Omental fat pad (tissue), 3 donors: ENCODE measurements at regions not wholly inside any gene's neighbourhood (a gene's known extent, or its start where the extent isn't known, plus 50 kb on each side); places are given as distances from the start of the nearest gene placed in this dataset.
"Not testable (repeated sequence)": the region's sequence is repeated elsewhere in the genome, so short reads cannot be mapped to it uniquely, and the experiment has no call there.

Source experiments
- ATAC-seq: fragments of 150-250 bp; one replicate; pipeline ENCODE4 v1.9.1; 2016; ENCODE audit warnings: mild to moderate bottlenecking, moderate library complexity; ENCODE audit not compliant: low FRiP score
- DNase-seq: peaks from one replicate; pipeline ENCODE4 v3.0.0-alpha.2; 2019; ENCODE audit warnings: low spot score
- TF ChIP-seq, protein P1 (sequence below), 3 donors: fragments of 450-650 bp; IDR thresholded peaks; one replicate each; pipeline ENCODE4 v1.5.1; 2016 to 2017; ENCODE audit warnings: antibody characterized with exemption in 3 of 3, mild to moderate bottlenecking in 3 of 3, moderate library complexity in 2 of 3

DNA sequence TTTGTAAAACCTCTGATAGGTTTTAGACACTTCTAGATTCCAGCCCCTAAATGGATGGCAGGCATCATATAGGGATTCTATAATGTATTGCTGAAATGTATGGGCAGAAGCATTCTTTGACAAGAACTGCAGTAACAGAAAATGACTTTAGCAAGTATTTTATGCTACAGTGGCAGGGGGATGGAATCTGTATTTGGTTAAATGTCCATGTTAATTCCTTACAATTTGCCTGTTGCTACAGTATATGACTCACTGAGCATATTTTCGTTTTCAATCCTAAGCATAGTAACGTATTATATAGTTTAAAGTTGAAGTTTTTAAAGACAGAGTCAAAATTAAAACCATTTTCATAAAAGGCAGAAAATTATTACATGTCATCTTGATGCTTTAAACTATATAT lies 150.1 kb downstream of the MEX3B start:
- TF ChIP-seq, protein P1, sequence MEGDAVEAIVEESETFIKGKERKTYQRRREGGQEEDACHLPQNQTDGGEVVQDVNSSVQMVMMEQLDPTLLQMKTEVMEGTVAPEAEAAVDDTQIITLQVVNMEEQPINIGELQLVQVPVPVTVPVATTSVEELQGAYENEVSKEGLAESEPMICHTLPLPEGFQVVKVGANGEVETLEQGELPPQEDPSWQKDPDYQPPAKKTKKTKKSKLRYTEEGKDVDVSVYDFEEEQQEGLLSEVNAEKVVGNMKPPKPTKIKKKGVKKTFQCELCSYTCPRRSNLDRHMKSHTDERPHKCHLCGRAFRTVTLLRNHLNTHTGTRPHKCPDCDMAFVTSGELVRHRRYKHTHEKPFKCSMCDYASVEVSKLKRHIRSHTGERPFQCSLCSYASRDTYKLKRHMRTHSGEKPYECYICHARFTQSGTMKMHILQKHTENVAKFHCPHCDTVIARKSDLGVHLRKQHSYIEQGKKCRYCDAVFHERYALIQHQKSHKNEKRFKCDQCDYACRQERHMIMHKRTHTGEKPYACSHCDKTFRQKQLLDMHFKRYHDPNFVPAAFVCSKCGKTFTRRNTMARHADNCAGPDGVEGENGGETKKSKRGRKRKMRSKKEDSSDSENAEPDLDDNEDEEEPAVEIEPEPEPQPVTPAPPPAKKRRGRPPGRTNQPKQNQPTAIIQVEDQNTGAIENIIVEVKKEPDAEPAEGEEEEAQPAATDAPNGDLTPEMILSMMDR (IDR thresholded peaks at IDR 0.05) = no peak
- DNase-seq (no peak), ATAC-seq (no peak)

DNA sequence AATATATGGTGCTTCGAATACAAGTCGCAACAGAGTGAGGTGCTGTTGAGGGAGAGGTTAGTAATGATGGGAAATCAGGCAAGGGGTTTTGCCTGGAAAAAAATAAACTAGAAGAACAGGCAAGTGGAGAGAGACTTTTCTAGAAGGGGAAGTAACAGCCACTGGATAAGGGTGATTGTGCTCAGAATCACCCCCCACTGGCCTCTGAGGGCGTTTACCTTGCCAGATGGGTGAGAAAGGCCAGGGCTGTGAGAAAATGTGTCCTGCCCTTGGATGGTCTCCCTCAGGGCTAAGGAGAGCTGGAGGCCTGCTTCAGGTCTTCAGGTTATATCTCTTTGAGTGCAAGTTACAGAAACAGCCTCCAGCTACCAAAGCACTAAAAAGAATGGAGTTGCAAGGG lies 151.8 kb downstream of the MEX3B start:
- TF ChIP-seq, protein P1 (IDR thresholded peaks at IDR 0.05) = no peak
- no peak for ATAC-seq
- DNase-seq = no peak

DNA sequence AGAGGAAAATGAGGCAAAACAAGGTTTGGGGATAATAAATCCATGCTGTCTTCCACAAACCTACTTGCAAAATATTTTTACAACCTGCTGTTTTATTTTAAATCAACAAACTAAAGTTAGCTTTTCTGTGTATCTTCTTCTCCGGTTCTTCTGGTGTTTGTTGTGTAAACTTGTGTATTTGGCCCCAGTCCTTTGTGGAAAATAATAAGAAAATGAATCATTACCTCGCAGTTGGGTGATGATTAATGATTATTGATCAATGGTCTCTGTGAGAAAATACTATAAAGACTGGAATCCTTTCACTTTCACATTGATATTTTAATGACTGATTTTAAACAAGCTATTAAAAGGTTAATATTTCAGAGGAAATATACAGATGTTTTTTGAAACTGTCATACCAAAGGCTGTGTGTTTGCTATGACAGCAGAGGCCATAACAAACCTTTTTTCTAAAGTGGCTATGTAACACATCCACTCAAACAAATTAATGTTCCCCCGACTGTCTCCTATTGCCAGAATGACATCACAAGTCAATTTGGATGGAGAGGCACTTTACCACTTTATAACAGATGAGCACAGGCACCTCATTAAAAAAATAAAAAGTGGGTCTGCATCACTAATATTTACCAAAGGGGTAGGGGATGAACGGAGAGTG lies 152.5 kb downstream of the MEX3B start:
- ATAC-seq = no peak
- TF ChIP-seq, protein P1 (IDR thresholded peaks at IDR 0.05) = no peak
- no peak for DNase-seq

DNA sequence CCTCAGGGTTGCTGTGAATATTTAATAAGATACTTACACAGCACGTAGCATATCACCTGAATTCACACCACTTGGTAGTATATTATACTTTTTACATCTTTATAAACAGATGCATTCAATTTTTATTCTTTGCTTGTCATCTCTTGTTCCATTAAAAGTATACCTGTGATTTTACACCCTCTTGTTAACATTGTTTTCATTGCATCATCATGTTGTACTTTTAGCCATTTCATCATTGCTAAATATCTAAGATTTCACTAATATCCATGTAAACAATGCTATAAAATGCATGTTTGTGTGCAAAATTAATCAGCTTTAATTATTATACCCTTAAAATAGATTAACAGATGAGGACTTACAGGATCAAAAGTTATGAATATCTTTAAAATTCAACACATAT lies 155.3 kb downstream of the MEX3B start:
- DNase-seq (no peak), ATAC-seq (no peak)
- TF ChIP-seq, protein P1 (IDR thresholded peaks at IDR 0.05) = no peak

DNA sequence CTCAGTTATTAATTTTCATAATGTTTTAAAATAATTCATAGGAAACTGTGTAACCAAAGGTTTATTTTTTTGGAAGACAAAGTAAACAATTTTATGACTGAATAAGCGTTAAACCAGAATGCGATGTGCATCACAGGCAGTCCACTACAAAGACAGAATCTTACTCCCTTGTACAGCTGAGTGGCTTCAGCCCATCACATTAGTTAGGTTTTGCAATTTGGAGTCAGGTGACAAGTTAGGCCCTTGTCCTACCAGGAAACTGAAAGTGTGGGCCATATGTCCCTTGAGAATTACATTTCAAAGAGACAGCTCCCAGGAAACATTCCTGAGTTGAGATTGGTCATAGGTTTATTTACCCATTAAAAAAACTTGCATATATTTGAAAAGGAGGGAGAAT lies 156.3 kb downstream of the MEX3B start:
- no peak for ATAC-seq
- no peak for DNase-seq
- TF ChIP-seq, protein P1 (IDR thresholded peaks at IDR 0.05) = no peak

DNA sequence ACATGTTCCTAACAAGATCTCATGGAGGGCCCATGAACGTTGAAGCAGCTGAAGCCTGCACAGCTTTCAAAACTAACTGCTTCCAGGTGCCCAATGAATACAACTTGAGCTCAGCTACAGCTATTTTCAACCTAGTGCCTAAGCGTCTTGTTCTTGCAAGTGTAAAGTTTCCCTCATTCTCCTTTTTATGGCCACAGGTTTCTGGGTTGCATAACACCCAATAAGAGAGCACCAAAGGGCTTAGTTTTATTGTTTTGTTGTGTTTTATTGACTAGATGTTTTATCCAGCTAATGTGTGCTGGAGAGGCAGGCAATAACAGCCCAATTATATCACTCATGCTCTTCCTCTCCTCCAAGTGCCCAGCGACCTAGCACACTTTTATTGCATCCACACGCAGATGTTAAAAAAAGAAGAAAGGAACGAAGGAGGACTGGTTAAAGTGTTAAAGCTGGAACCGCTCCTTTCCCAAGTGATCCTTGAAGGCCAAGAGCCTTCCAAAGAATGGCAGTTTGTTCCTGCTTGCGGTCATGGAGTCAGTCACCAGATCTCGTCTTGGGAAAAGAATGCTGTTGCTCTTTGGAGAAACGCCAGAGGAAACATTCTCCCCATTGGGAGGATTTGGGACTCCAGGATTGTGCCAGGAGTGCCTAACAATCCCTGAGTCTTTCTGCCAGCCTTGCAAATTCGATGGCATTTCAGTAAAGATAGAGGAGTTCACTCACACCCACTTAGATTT lies 156.9 kb downstream of the MEX3B start:
- DNase-seq (no peak), ATAC-seq (no peak)
- TF ChIP-seq, protein P1 (IDR thresholded peaks at IDR 0.05) = no peak

DNA sequence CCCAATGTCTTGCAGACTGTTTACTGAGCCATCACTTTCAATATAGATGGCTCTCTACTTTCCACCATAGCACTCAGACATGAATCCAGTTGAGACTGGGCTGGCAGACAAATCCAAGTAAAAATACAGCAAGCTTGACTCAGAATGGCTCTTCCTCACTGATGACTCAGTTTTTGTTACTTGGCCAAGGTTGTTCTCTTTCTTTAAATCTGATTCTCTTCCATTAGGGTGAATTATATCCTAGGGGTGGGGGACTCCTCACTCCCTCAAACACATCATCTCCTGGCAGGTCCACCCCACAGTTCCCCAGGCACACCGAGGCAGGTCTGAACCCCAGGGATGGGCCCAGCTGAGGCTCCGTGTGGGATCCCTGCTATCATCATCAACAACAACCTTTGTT lies 157.9 kb downstream of the MEX3B start:
- ATAC-seq (no peak), DNase-seq (no peak)
- TF ChIP-seq, protein P1 (IDR thresholded peaks at IDR 0.05) = no peak

DNA sequence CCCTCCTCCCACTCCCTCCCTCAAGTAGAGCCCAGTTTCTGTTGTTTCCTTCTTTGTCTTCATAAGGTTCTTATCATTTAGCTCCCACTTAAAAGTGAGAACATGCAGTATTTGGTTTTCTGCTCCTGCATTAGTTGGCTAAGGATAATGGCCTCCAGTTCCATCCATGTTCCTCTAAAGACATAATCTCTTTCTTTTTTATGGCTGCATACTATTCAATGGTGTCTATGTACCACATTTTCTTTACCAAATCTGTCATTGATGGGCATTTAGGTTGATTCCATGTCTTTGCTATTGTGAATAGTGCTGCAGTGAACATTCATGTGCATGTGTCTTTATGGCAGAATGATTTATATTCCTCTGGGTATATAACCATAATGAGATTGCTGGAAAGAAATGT lies 158.6 kb downstream of the MEX3B start:
- ATAC-seq, DNase-seq: not testable (repeated sequence)
